Smooth muscle cell (in vitro differentiated cells): ENCODE measurements at regions not wholly inside any gene's neighbourhood (a gene's known extent, or its start where the extent isn't known, plus 50 kb on each side); places are given as distances from the start of the nearest gene placed in this dataset.

Experiments
- DNase-seq: peaks from one replicate; lab custom pipeline; 2025; ENCODE audit not compliant: unreplicated experiment; lab: John Stamatoyannopoulos, UW
- H2AFZ ChIP-seq: fragments of 200-600 bp; sonication (generic); 2 replicates; pipeline ENCODE4 v1.6.0; 2016; ENCODE audit warnings: antibody characterized with exemption, low read depth, mild to moderate bottlenecking
- H3F3A ChIP-seq: fragments of 200-600 bp; sonication (generic); 2 replicates; pipeline ENCODE4 v1.6.0; 2017; ENCODE audit warnings: antibody characterized with exemption, low read depth
- H3K27ac ChIP-seq: fragments of 200-600 bp; sonication (generic); 2 replicates; pipeline ENCODE4 v1.5.1; 2016; ENCODE audit warnings: low read depth, mild to moderate bottlenecking
- H3K27me3 ChIP-seq: fragments of 200-600 bp; sonication (generic); 2 replicates; pipeline ENCODE4 v1.6.1; 2016; ENCODE audit warnings: low read depth, mild to moderate bottlenecking
- H3K36me3 ChIP-seq: fragments of 200-600 bp; sonication (generic); 2 replicates; pipeline ENCODE4 v1.5.1; 2016; ENCODE audit warnings: low read depth
- H3K4me1 ChIP-seq: fragments of 200-600 bp; sonication (generic); 2 replicates; pipeline ENCODE4 v1.5.1; 2016; ENCODE audit warnings: low read depth
- H3K4me2 ChIP-seq: fragments of 200-600 bp; sonication (generic); 2 replicates; pipeline ENCODE4 v1.6.0; 2016; ENCODE audit warnings: mild to moderate bottlenecking
- H3K4me3 ChIP-seq: fragments of 200-600 bp; sonication (generic); 2 replicates; pipeline ENCODE4 v1.5.1; 2016; ENCODE audit warnings: mild to moderate bottlenecking
- H3K79me2 ChIP-seq: fragments of 200-600 bp; sonication (generic); 2 replicates; pipeline ENCODE4 v1.6.0; 2016; ENCODE audit warnings: low read depth, mild to moderate bottlenecking
- H3K9ac ChIP-seq: fragments of 200-600 bp; sonication (generic); 2 replicates; pipeline ENCODE4 v1.6.0; 2016; ENCODE audit warnings: low read depth
- H3K9me3 ChIP-seq: fragments of 200-600 bp; sonication (generic); replicated peaks from 2 replicates; pipeline ENCODE4 v1.5.1; 2016; ENCODE audit warnings: low read depth
- H4K20me1 ChIP-seq: fragments of 200-600 bp; sonication (generic); 2 replicates; pipeline ENCODE4 v1.6.0; 2016; ENCODE audit warnings: low read depth
- WGBS: methylation state at CpG from one replicate; pipeline ENCODE4 v1.1.7; 2016; ENCODE audit warnings: low lambda C conversion rate; 5-methylcytosine and 5-hydroxymethylcytosine counted together
- TF ChIP-seq, protein P1 (sequence below): fragments of 200-600 bp; sonication (generic); IDR thresholded peaks from 2 replicates; pipeline ENCODE4 v1.5.1; 2017; ENCODE audit warnings: borderline replicate concordance, mild to moderate bottlenecking, antibody characterized with exemption; ENCODE audit not compliant: insufficient read depth, poor library complexity, severe bottlenecking

DNA sequence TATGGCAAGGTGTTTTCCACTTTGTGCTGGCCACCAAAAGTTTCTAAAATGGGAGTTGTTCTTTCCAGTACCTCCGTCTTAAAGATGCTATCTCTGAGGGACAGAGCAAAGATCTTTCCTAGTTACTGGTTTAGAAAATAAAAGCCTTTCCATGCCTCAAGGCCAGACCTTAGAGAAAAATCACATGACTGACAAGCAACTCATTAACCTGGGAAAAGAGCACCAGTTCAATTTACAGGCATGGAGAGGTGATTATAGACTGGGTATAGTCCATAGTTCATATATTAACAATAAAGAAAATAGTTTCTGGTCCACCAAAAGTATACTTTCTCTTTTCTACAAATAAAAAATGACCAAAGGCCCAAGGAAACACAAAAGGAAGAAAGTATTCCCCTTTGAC, 230.7 kb downstream of the TOX3 start:
- Histone ChIP-seq H3F3A (no peaks in the 10 kb centered on the region), H3K27me3 (no peaks in the 10 kb centered on the region), H3K9ac (no peak overlapping the region), H3K79me2 (no peaks in the 10 kb centered on the region), H3K9me3 (no peaks in the 10 kb centered on the region), H3K27ac (no peak overlapping the region), H4K20me1 (no peaks in the 10 kb centered on the region), H3K4me3 (no peak overlapping the region), H3K36me3 (no peaks in the 10 kb centered on the region), H3K4me1 (peaks cover 5% of the 10 kb centered on the region), H2AFZ (no peak overlapping the region), H3K4me2 (no peak overlapping the region)
- DNase-seq: no peak
- WGBS: 61% methylated on average over 1 of the region's 1 CpG
- TF ChIP-seq, protein P1, sequence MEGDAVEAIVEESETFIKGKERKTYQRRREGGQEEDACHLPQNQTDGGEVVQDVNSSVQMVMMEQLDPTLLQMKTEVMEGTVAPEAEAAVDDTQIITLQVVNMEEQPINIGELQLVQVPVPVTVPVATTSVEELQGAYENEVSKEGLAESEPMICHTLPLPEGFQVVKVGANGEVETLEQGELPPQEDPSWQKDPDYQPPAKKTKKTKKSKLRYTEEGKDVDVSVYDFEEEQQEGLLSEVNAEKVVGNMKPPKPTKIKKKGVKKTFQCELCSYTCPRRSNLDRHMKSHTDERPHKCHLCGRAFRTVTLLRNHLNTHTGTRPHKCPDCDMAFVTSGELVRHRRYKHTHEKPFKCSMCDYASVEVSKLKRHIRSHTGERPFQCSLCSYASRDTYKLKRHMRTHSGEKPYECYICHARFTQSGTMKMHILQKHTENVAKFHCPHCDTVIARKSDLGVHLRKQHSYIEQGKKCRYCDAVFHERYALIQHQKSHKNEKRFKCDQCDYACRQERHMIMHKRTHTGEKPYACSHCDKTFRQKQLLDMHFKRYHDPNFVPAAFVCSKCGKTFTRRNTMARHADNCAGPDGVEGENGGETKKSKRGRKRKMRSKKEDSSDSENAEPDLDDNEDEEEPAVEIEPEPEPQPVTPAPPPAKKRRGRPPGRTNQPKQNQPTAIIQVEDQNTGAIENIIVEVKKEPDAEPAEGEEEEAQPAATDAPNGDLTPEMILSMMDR: no peak

DNA sequence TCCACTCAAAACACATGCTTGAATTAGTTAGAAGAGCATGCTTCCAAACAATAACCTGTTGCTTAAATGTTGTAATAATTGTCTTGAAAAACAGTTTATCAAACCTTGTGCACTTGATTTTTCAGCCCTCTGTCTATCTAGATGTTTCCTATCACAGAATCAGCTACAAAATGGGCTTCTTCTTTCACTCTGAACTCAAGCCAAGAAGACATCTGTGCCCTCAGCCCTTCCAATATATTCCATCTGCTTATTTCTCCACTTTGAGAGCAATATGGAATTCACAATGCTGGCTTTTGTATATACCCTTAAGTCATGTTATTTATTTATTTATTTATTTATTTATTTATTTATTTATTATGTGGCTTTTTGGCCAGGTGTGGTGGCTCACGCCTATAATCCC, 234.2 kb downstream of the TOX3 start:
- 95% methylated on average over 1 of the region's 1 CpG for WGBS
- Histone ChIP-seq H3K9me3 (no peaks in the 10 kb centered on the region), H3F3A (no peaks in the 10 kb centered on the region), H3K4me1 (no peaks in the 10 kb centered on the region), H2AFZ (no peak overlapping the region), H3K79me2 (no peaks in the 10 kb centered on the region), H3K4me3 (no peak overlapping the region), H3K27ac (no peak overlapping the region), H3K27me3 (no peaks in the 10 kb centered on the region), H4K20me1 (no peaks in the 10 kb centered on the region), H3K36me3 (no peaks in the 10 kb centered on the region), H3K9ac (no peak overlapping the region), H3K4me2 (no peak overlapping the region)
- DNase-seq: no peak
- TF ChIP-seq, protein P1: no peak

DNA sequence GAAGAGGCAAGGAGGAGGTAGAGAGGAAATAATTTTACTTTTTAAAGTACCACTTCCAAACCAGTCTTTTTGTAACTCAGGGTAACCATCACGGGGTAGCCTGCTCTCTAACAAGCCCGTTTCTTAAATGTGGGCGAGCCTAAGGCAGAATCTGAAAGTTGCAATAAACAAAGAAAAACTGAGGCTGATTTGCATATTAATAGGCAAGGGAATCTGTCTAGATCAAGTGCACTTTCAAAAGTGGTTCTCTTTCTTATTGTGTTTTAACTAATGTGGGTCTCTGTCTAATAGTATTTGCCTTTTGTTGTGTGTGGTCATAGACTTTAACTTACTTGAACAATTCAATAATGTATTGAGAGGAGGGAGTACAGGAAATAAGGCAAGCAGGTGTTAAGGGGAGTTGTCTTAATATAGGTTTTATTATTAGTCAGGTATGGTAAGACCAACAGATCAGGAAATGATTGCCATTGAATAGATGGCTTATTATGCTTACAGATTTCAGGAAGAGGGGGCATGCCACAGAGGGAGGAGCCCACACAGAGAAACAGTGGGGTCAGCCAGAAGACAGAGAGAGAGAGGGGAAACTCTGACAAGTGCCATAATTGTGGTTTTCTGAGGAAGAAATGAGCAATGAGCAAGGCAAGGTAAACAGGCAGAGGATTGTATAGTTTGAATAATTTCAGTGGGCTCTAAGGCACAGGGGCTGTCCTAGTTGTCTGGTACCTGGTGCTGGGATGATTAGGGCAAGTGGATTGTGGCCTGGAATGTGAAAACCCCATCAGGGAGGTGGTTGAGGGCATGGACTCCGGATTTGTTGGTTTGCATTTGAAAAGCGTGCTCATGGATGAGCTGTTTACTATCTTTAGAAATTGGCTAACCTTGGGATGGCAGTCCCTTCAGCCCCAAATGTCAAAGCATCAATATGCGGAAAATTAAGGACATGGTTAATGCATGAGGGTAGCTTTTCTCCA, 237.2 kb downstream of the TOX3 start:
- Histone ChIP-seq H3K9ac (no peak overlapping the region), H3K27ac (no peak overlapping the region), H3K27me3 (no peaks in the 10 kb centered on the region), H3K79me2 (no peaks in the 10 kb centered on the region), H3F3A (no peaks in the 10 kb centered on the region), H3K36me3 (no peaks in the 10 kb centered on the region), H3K4me1 (no peaks in the 10 kb centered on the region), H3K9me3 (no peaks in the 10 kb centered on the region), H4K20me1 (no peaks in the 10 kb centered on the region), H2AFZ (no peak overlapping the region), H3K4me3 (no peak overlapping the region), H3K4me2 (no peak overlapping the region)
- DNase-seq: no peak
- 67% methylated on average over 6 of the region's 6 CpGs for WGBS
- TF ChIP-seq, protein P1: no peak
